Erythroblast (primary cell): ENCODE measurements at regions not wholly inside any gene's neighbourhood (a gene's known extent, or its start where the extent isn't known, plus 50 kb on each side); places are given as distances from the start of the nearest gene placed in this dataset.

Experiments used
- GATA1 ChIP-seq: IDR thresholded peaks from 2 replicates; pipeline ENCODE4 v1.6.1; 2011; ENCODE audit warnings: low read depth, mild to moderate bottlenecking, control low read depth, low read length, moderate library complexity
- POLR2A ChIP-seq: IDR thresholded peaks from 2 replicates; pipeline ENCODE4 v1.6.1; 2011; ENCODE audit warnings: mild to moderate bottlenecking, low read length

DNA sequence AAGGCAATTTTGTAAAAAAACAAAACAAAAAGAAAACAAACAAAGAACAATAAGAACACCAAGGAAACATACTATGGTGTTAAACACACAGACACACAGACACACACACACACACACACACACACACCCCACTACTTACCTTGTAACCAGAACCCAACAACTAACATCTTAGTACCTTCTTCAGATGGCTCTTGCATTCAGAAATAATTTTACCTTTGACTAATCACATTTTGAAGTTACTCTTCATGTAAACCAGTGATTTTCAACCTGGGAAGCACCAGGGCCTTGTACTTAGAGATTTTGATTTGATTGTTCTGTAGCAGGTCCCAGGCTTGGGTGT is 87.5 kb downstream of the AQP4 start:
- TF ChIP-seq GATA1 = no peak
- no peak for TF ChIP-seq POLR2A
